Omental fat pad (tissue), 3 donors: ENCODE measurements at regions not wholly inside any gene's neighbourhood (a gene's known extent, or its start where the extent isn't known, plus 50 kb on each side); places are given as distances from the start of the nearest gene placed in this dataset.

Source experiments
- ATAC-seq: fragments of 150-250 bp; one replicate; pipeline ENCODE4 v1.9.1; 2016; ENCODE audit warnings: mild to moderate bottlenecking, moderate library complexity; ENCODE audit not compliant: low FRiP score
- DNase-seq: peaks from one replicate; pipeline ENCODE4 v3.0.0-alpha.2; 2019; ENCODE audit warnings: low spot score
- CTCF ChIP-seq, 3 donors: fragments of 450-650 bp; IDR thresholded peaks; one replicate each; pipeline ENCODE4 v1.5.1; 2016 to 2017; ENCODE audit warnings: antibody characterized with exemption in 3 of 3, mild to moderate bottlenecking in 3 of 3, moderate library complexity in 2 of 3

GRCh38 chr2:163474319-163474744 is 261.5 kb downstream of the FIGN start:
- no peak for ATAC-seq
- DNase-seq, result no peak
- no peak for TF ChIP-seq CTCF (IDR thresholded peaks at IDR 0.05)

- ATAC-seq (no peak), DNase-seq (no peak)
- TF ChIP-seq CTCF (IDR thresholded peaks at IDR 0.05), result no peak
Observed at GRCh38 chr2:163471947-163472346, 263.9 kb downstream of the FIGN start.

- no peak for TF ChIP-seq CTCF (IDR thresholded peaks at IDR 0.05)
- ATAC-seq (peak; percentile 64), DNase-seq (no peak)
Observed at GRCh38 chr2:163469561-163469962, 266.2 kb downstream of the FIGN start.

- ATAC-seq, result no peak
Observed at GRCh38 chr2:163467251-163467630, 268.6 kb downstream of the FIGN start.

GRCh38 chr2:163466331-163467250 is 269.2 kb downstream of the FIGN start:
- no peak for TF ChIP-seq CTCF (IDR thresholded peaks at IDR 0.05)
- ATAC-seq, result no peak
- DNase-seq, result no peak

More at GRCh38 chr2:163467251-163467630, 268.6 kb downstream of the FIGN start:
- TF ChIP-seq CTCF (IDR thresholded peaks at IDR 0.05), result no peak
- DNase-seq, result no peak

- ATAC-seq, result no peak
Observed at GRCh38 chr2:163465440-163465839, 270.4 kb downstream of the FIGN start.

More at GRCh38 chr2:163465440-163465839, 270.4 kb downstream of the FIGN start:
- DNase-seq, result no peak
- no peak for TF ChIP-seq CTCF (IDR thresholded peaks at IDR 0.05)
